ENCODE measurements at regions not wholly inside any gene's neighbourhood (a gene's known extent, or its start where the extent isn't known, plus 50 kb on each side); places are given as distances from the start of the nearest gene placed in this dataset.

DNA sequence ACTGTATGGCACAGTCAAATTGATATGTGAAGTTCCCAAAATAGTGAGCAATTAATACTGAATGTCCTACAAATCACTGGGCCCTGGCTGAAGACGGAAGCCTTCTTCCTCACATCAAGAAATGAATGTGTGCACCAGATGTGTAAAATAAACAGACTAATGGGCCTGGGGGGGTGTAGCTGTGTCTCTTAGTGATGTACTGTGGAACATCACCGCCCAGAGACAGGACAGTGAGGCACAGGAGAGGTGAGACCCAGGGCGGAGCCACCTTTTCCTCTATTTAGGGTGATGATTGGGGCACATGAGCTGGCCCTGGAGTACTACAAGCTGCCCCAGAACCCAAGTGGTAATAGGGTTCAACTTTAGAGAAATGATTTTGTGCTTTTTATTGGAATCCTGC, 368.5 kb upstream of the ARID1B start:
- TF ChIP-seq, protein P1, sequence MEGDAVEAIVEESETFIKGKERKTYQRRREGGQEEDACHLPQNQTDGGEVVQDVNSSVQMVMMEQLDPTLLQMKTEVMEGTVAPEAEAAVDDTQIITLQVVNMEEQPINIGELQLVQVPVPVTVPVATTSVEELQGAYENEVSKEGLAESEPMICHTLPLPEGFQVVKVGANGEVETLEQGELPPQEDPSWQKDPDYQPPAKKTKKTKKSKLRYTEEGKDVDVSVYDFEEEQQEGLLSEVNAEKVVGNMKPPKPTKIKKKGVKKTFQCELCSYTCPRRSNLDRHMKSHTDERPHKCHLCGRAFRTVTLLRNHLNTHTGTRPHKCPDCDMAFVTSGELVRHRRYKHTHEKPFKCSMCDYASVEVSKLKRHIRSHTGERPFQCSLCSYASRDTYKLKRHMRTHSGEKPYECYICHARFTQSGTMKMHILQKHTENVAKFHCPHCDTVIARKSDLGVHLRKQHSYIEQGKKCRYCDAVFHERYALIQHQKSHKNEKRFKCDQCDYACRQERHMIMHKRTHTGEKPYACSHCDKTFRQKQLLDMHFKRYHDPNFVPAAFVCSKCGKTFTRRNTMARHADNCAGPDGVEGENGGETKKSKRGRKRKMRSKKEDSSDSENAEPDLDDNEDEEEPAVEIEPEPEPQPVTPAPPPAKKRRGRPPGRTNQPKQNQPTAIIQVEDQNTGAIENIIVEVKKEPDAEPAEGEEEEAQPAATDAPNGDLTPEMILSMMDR (IDR thresholded peaks at IDR 0.05) = no peak
- TF ChIP-seq POLR2A (IDR thresholded peaks at IDR 0.05) (no peak), EP300 (IDR thresholded peaks at IDR 0.05) (no peak), POLR2AphosphoS5 (IDR thresholded peaks at IDR 0.05) (no peak)

All from stomach (tissue), 4 donors.